ENCODE measurements at regions not wholly inside any gene's neighbourhood (a gene's known extent, or its start where the extent isn't known, plus 50 kb on each side); places are given as distances from the start of the nearest gene placed in this dataset.

DNA sequence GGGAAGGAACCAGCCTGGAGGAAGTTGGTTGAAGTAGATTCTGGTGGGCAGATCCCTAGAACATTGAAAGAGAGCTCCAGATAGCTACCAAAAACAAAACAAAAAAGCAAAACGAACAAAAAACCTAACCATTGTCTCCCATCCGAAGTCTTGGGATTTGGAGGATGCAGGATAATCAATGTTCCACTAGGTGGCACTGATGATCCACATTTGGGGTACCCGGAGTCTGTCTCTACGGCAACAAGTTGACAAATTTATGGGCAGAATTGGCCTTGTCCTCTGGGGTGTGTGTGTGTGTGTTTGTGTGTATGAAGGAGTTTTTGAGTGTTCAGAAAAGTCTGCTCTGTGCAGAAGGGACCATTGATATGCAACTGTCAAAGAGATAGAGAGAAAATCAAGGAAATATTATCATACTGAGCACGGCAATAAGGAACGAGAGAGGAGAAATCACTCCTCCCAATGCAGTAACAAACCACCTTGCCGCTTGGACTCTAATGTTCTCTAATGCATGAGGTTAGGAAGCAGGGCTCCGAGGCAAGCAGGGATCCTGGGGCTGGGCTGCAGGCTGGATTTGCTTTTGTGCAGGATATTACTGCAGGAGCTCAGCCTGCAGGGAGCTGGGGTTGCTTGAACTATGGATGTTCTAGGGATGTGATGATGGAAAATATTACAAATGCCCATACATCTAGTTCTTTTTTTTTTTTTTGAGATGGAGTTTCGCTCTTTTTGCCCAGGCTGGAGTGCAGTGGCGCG lies 59.8 kb upstream of the KLHL25 start:
- no peaks in the 10 kb centered on the region for H3K4me1 ChIP-seq (ENCODE audit: insufficient read depth, low read length)
- no peaks in the 10 kb centered on the region for H3K36me3 Mint-ChIP-seq (ENCODE audit: low read depth, unreplicated experiment)
- no peaks in the 10 kb centered on the region for H3K9me3 ChIP-seq (ENCODE audit: insufficient read depth, low read depth, low read length)
- no peaks in the 10 kb centered on the region for H3K9me3 Mint-ChIP-seq (ENCODE audit: unreplicated experiment)
- no peak overlapping the region for H3K9ac ChIP-seq (ENCODE audit: low read length)
- no peak overlapping the region for H3K4me3 Mint-ChIP-seq (ENCODE audit: unreplicated experiment)
- peak overlapping the region; percentile 49 for H3K27ac Mint-ChIP-seq (ENCODE audit: unreplicated experiment)
- peaks cover 2% of the 10 kb centered on the region for H3K27me3 ChIP-seq (ENCODE audit: insufficient read depth, low read length)
- no peak overlapping the region for H2AFZ ChIP-seq (ENCODE audit: low read depth, low read length)
- H3K4me2 ChIP-seq (ENCODE audit: low read length): peak overlapping the region; percentile 63
- H3K27me3 Mint-ChIP-seq (ENCODE audit: low read depth, unreplicated experiment): peaks cover 21% of the 10 kb centered on the region
- H3K27ac ChIP-seq (ENCODE audit: low read depth, low read length): no peak overlapping the region
- no peaks in the 10 kb centered on the region for H3K4me1 Mint-ChIP-seq (ENCODE audit: low read depth, unreplicated experiment)
- TF ChIP-seq, protein P1, sequence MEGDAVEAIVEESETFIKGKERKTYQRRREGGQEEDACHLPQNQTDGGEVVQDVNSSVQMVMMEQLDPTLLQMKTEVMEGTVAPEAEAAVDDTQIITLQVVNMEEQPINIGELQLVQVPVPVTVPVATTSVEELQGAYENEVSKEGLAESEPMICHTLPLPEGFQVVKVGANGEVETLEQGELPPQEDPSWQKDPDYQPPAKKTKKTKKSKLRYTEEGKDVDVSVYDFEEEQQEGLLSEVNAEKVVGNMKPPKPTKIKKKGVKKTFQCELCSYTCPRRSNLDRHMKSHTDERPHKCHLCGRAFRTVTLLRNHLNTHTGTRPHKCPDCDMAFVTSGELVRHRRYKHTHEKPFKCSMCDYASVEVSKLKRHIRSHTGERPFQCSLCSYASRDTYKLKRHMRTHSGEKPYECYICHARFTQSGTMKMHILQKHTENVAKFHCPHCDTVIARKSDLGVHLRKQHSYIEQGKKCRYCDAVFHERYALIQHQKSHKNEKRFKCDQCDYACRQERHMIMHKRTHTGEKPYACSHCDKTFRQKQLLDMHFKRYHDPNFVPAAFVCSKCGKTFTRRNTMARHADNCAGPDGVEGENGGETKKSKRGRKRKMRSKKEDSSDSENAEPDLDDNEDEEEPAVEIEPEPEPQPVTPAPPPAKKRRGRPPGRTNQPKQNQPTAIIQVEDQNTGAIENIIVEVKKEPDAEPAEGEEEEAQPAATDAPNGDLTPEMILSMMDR (IDR thresholded peaks at IDR 0.05; ENCODE audit: insufficient read depth, low read depth, low read length): peak; percentile 92
- TF ChIP-seq EZH2 (IDR thresholded peaks at IDR 0.05; ENCODE audit: insufficient read depth, low read length): no peak
- no peak overlapping the region for H3K4me3 ChIP-seq (ENCODE audit: insufficient read depth, low read depth, low read length)
- DNase-seq (ENCODE audit: low read depth): peak; percentile 38
- FAIRE-seq: no peak
- H3K79me2 ChIP-seq (ENCODE audit: insufficient read depth, low read length): no peaks in the 10 kb centered on the region
- H4K20me1 ChIP-seq (ENCODE audit: insufficient read depth, low read length): no peaks in the 10 kb centered on the region
- H3K36me3 ChIP-seq (ENCODE audit: insufficient read depth, low read length): no peaks in the 10 kb centered on the region

DNA sequence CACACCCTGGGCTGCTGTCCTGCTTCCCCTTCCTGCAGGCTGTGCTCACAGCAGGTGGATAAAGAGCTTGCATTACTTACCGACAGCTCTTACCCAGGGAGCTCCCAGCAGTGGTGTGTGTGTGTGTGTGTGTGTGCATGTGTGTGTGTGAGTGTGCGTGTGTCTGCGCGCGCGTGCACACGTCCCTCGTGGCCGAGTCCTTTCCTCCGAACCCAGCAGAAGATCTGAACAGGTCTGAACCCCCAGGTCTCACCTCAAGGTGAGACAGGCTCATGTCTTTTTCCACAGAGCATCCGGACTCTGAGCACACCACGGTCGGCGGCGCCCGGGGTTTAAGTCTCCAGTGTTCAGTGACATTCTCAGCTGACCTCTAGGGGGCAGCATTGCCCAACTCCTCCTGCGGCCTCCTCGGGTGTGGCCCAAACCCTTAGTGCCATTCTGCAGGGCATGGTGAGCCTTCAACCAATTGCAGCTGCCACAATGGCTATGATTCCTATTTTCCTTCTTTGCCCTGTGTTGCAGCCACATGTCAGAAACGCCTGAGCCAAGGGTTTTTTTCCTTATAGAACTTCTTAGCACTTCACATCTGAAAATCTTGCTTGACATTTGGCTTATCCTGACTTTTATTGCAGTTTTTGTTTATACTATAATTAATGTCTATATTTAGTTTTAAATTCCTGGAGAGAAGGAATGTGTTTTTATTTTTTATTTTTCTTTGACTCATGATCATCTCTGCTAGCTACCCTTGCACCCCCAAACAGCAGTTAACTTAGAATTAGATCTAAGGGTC lies 64.1 kb upstream of the KLHL25 start:
- Mint-ChIP-seq H3K27me3 (ENCODE audit: low read depth, unreplicated experiment) (peaks cover 23% of the 10 kb centered on the region), H3K27ac (ENCODE audit: unreplicated experiment) (no peak overlapping the region), H3K4me1 (ENCODE audit: low read depth, unreplicated experiment) (no peaks in the 10 kb centered on the region), H3K4me3 (ENCODE audit: unreplicated experiment) (peak overlapping the region; percentile 17), H3K9me3 (ENCODE audit: unreplicated experiment) (no peaks in the 10 kb centered on the region), H3K36me3 (ENCODE audit: low read depth, unreplicated experiment) (no peaks in the 10 kb centered on the region)
- TF ChIP-seq EZH2 (IDR thresholded peaks at IDR 0.05; ENCODE audit: insufficient read depth, low read length): no peak
- TF ChIP-seq, protein P1 (IDR thresholded peaks at IDR 0.05; ENCODE audit: insufficient read depth, low read depth, low read length): peak; percentile 65
- no peak for FAIRE-seq
- Histone ChIP-seq H3K4me1 (ENCODE audit: insufficient read depth, low read length) (no peaks in the 10 kb centered on the region), H3K36me3 (ENCODE audit: insufficient read depth, low read length) (no peaks in the 10 kb centered on the region), H2AFZ (ENCODE audit: low read depth, low read length) (peak overlapping the region; percentile 70), H3K9me3 (ENCODE audit: insufficient read depth, low read depth, low read length) (no peaks in the 10 kb centered on the region), H4K20me1 (ENCODE audit: insufficient read depth, low read length) (no peaks in the 10 kb centered on the region), H3K4me3 (ENCODE audit: insufficient read depth, low read depth, low read length) (no peak overlapping the region), H3K4me2 (ENCODE audit: low read length) (peak overlapping the region; percentile 71), H3K79me2 (ENCODE audit: insufficient read depth, low read length) (no peaks in the 10 kb centered on the region), H3K9ac (ENCODE audit: low read length) (no peak overlapping the region), H3K27me3 (ENCODE audit: insufficient read depth, low read length) (peaks cover 2% of the 10 kb centered on the region), H3K27ac (ENCODE audit: low read depth, low read length) (no peak overlapping the region)
- peak; percentile 29 for DNase-seq (ENCODE audit: low read depth)

Measured in astrocyte (in vitro differentiated cells and primary cell).